ENCODE measurements at regions not wholly inside any gene's neighbourhood (a gene's known extent, or its start where the extent isn't known, plus 50 kb on each side); places are given as distances from the start of the nearest gene placed in this dataset.
"Not testable (repeated sequence)": the region's sequence is repeated elsewhere in the genome, so short reads cannot be mapped to it uniquely, and the experiment has no call there.

GRCh38 chr2:3114406-3115185, 263.0 kb downstream of the EIPR1 start:
- DNase-seq = no peak

GRCh38 chr2:3113769-3114168, 263.8 kb downstream of the EIPR1 start:
- no peak for DNase-seq

GRCh38 chr2:3113122-3113521, 264.5 kb downstream of the EIPR1 start:
- DNase-seq = no peak

GRCh38 chr2:3112553-3112952, 265.1 kb downstream of the EIPR1 start:
- DNase-seq = no peak

GRCh38 chr2:3112131-3112530, 265.5 kb downstream of the EIPR1 start:
- DNase-seq = no peak

GRCh38 chr2:3110994-3111666, 266.5 kb downstream of the EIPR1 start:
- DNase-seq = no peak

- no peak for DNase-seq
These were observed 267.1 kb downstream of the EIPR1 start for GRCh38 chr2:3110555-3110954.

- DNase-seq = no peak
These were observed 268.6 kb downstream of the EIPR1 start for GRCh38 chr2:3108710-3109702.

GRCh38 chr2:3108105-3108504, 269.5 kb downstream of the EIPR1 start:
- no peak for DNase-seq

- no peak for DNase-seq
These were observed 270.1 kb downstream of the EIPR1 start for GRCh38 chr2:3107567-3107966.

- no peak for DNase-seq
These were observed 271.6 kb downstream of the EIPR1 start for GRCh38 chr2:3105814-3106569.

GRCh38 chr2:3104958-3105813, 272.4 kb downstream of the EIPR1 start:
- DNase-seq = not testable (repeated sequence)

GRCh38 chr2:3104261-3104660, 273.4 kb downstream of the EIPR1 start:
- DNase-seq = no peak

GRCh38 chr2:3102922-3103569, 274.6 kb downstream of the EIPR1 start:
- DNase-seq = no peak

GRCh38 chr2:3102081-3102921, 275.3 kb downstream of the EIPR1 start:
- no peak for DNase-seq

- DNase-seq = no peak
These were observed 276.3 kb downstream of the EIPR1 start for GRCh38 chr2:3101016-3101942.

- DNase-seq = no peak
These were observed 277.2 kb downstream of the EIPR1 start for GRCh38 chr2:3100386-3100785.

- no peak for DNase-seq
These were observed 277.8 kb downstream of the EIPR1 start for GRCh38 chr2:3099860-3100234.

Measured in NCI-H774 (cell line).